HCT116 (cell line): ENCODE measurements at regions not wholly inside any gene's neighbourhood (a gene's known extent, or its start where the extent isn't known, plus 50 kb on each side); places are given as distances from the start of the nearest gene placed in this dataset.

Experiments used
- ATAC-seq: fragments of 200-7000 bp; cut with Tn5 transposase; 2 replicates; pipeline ENCODE4 v1.9.1; 2020; ENCODE audit warnings: mild to moderate bottlenecking, moderate library complexity
- BruUV-seq: library from RNA; stranded (reverse); fragments of 400-500 nt; replicated peaks from 2 replicates; lab custom pipeline; 2021; lab: Mats Ljungman, UMichigan
- CTCF ChIA-PET: fragments of 300-600 bp; sonication (Branson Sonifier 250); formaldehyde crosslinking; loops from one replicate; lab custom pipeline; 2021; ENCODE audit warnings: antibody characterized with exemption; lab: Charles Lee
- POLR2A ChIA-PET: fragments of 300-600, 350-600 bp; sonication (Branson Sonifier 250); formaldehyde crosslinking; loops from one replicate; lab custom pipeline; 2021; ENCODE audit warnings: antibody characterized with exemption; lab: Charles Lee
- RAD21 ChIA-PET, 2 experiments: fragments of 300-600 bp; sonication (Branson Sonifier 250); formaldehyde crosslinking; loops; one replicate each; lab custom pipeline; 2023; ENCODE audit warnings: low total read pairs in 2 of 2; ENCODE audit not compliant: uncharacterized antibody in 2 of 2, unreplicated experiment in 2 of 2, low non-redundant PET in 1 of 2; lab: Charles Lee
- DNase-seq: peaks from one replicate; pipeline ENCODE4 v3.0.0-alpha.2; 2010; ENCODE audit warnings: low read depth, low spot score
- H2AFZ ChIP-seq: fragments of 200-600 bp; shearing (Covaris generic), sonication (generic); 2 replicates; pipeline ENCODE4 v1.6.1; 2017; ENCODE audit warnings: low read depth, mixed run types, mixed read lengths, antibody characterized with exemption, low read length; ENCODE audit not compliant: poor library complexity, severe bottlenecking
- H3K27ac ChIP-seq: 2 replicates; pipeline ENCODE4 v1.5.1; 2012; ENCODE audit warnings: low read depth, low read length
- H3K27me3 ChIP-seq: fragments of 200-600 bp; sonication (generic); 2 replicates; pipeline ENCODE4 v1.6.1; 2016; ENCODE audit warnings: mixed run types, low read length, mixed read lengths; ENCODE audit not compliant: insufficient read depth
- H3K36me3 ChIP-seq, 2 experiments: fragments of 200-500 bp in 1 of 2; fragments of 200-600 bp in 1 of 2; sonication (Bioruptor generic) in 1 of 2; sonication (generic) in 1 of 2; 2 replicates each; pipeline versions ENCODE4 v1.5.1 to v1.6.1; 2014 to 2016; ENCODE audit warnings: low read length in 2 of 2, inconsistent platforms in 1 of 2, mixed read lengths in 1 of 2, mixed run types in 1 of 2; ENCODE audit not compliant: insufficient read depth in 2 of 2, control insufficient read depth in 1 of 2
- H3K4me1 ChIP-seq, 2 experiments: fragments of 200-600 bp in 1 of 2; sonication (generic) in 1 of 2; 2 replicates each; pipeline versions ENCODE4 v1.5.1 to v1.6.1; 2012 to 2017; ENCODE audit warnings: low read length in 2 of 2, inconsistent platforms in 1 of 2, mild to moderate bottlenecking in 1 of 2, mixed read lengths in 1 of 2, mixed run types in 1 of 2, moderate library complexity in 1 of 2; ENCODE audit not compliant: insufficient read depth in 2 of 2, control insufficient read depth in 1 of 2
- H3K4me2 ChIP-seq: fragments of 200-600 bp; sonication (generic); 2 replicates; pipeline ENCODE4 v1.6.1; 2017; ENCODE audit warnings: mixed run types, low read length, mixed read lengths
- H3K4me3 ChIP-seq, 2 experiments: fragments of 200-600 bp in 1 of 2; sonication (generic) in 1 of 2; replicated peaks in 1 of 2; 2 replicates each; pipeline ENCODE4 v1.5.1; 2011 to 2016; ENCODE audit warnings: low read length in 2 of 2, control low read depth in 1 of 2, low read depth in 1 of 2, mild to moderate bottlenecking in 1 of 2, mixed read lengths in 1 of 2, mixed run types in 1 of 2
- H3K79me2 ChIP-seq: fragments of 200-600 bp; sonication (generic); 2 replicates; pipeline ENCODE4 v1.6.1; 2017; ENCODE audit warnings: mild to moderate bottlenecking, mixed run types, low read length, moderate library complexity, mixed read lengths; ENCODE audit not compliant: insufficient read depth
- H3K9ac ChIP-seq: fragments of 200-600 bp; sonication (generic); 2 replicates; pipeline ENCODE4 v1.6.1; 2016; ENCODE audit warnings: low read length, mixed read lengths
- H3K9me2 ChIP-seq: fragments of 200-600 bp; sonication (generic), shearing (Covaris generic); 2 replicates; pipeline ENCODE4 v1.6.1; 2017; ENCODE audit warnings: mixed run types, mild to moderate bottlenecking, moderate library complexity; ENCODE audit not compliant: insufficient read depth
- H3K9me3 ChIP-seq, 2 experiments: fragments of 200-500 bp in 1 of 2; fragments of 200-600 bp in 1 of 2; sonication (Bioruptor generic) in 1 of 2; sonication (generic) in 1 of 2; 2 replicates each; pipeline ENCODE4 v1.6.1; 2014 to 2017; ENCODE audit warnings: low read length in 2 of 2, mixed read lengths in 2 of 2, inconsistent platforms in 1 of 2, low read depth in 1 of 2, mild to moderate bottlenecking in 1 of 2, mixed run types in 1 of 2, moderate library complexity in 1 of 2; ENCODE audit not compliant: control insufficient read depth in 1 of 2, insufficient read depth in 1 of 2
- H4K20me1 ChIP-seq: fragments of 200-600 bp; sonication (generic), shearing (Covaris generic); 2 replicates; pipeline ENCODE4 v1.6.1; 2017; ENCODE audit warnings: mixed run types, mild to moderate bottlenecking, moderate library complexity; ENCODE audit not compliant: insufficient read depth
- CBX3 ChIP-seq: IDR thresholded peaks from 2 replicates; pipeline ENCODE4 v1.6.1; 2012; ENCODE audit warnings: low read depth
- ELF1 ChIP-seq: IDR thresholded peaks from 2 replicates; pipeline ENCODE4 v1.6.1; 2012; ENCODE audit warnings: low read depth, borderline replicate concordance
- FOSL1 ChIP-seq: IDR thresholded peaks from 2 replicates; pipeline ENCODE4 v1.6.1; 2012; ENCODE audit warnings: low read depth
- SP1 ChIP-seq: IDR thresholded peaks from 2 replicates; pipeline ENCODE4 v1.6.1; 2012; ENCODE audit warnings: low read depth
- SRF ChIP-seq: IDR thresholded peaks from 2 replicates; pipeline ENCODE4 v1.6.1; 2012; ENCODE audit warnings: low read depth
- TCF7L2 ChIP-seq: IDR thresholded peaks from 2 replicates; pipeline ENCODE4 v1.7.0; 2011; ENCODE audit warnings: borderline replicate concordance, inconsistent platforms; ENCODE audit not compliant: insufficient read depth, insufficient read length; ENCODE audit errors: extremely low read depth
- ZNF274 ChIP-seq: fragments of 200-500 bp; sonication (Bioruptor generic); IDR thresholded peaks from 2 replicates; pipeline ENCODE4 v1.6.1; 2014; ENCODE audit warnings: mild to moderate bottlenecking, low read depth, low read length, inconsistent platforms
- intact Hi-C: fragments of 100-400 bp; cut with micrococcal nuclease; formaldehyde crosslinking; loops from 2 replicates; pipeline ENCODE4 v1.10.0; 2022
- TF ChIP-seq, protein P1 (sequence below): IDR thresholded peaks from 2 replicates; pipeline ENCODE4 v1.6.1; 2012; ENCODE audit warnings: low read depth

DNA sequence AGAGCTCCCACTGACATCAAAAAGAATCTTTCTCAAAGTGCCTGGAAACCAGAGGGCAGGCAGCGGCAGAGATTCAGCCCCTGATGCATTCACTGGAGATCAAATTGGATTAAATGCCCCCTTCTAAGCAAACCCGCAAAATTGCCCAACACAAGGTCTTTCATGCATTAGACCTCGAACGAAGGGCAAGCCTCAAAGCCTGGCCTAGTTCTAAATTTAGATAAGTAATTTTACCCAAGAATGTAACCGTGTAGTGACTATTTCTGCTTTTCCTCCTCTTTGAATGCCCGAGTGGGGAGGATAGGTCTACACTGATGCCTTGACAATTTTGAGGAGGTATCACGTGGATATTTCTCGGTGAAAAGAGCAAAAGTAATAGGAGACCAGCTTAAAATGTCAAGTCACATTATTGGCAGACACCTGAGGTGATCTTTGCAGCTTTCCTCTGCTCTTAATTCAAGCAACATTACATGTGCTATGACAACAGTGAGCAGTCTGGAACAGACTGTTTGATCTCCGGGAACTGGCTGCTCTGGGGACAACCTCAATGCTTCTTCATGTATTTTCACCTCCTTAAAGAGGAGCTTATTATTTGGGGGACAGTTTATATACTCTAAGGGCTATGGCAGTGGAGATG is 1263.5 kb upstream of the AUTS2 start:
- H3K9ac ChIP-seq = no peak overlapping the region
- H3K79me2 ChIP-seq = no peaks in the 10 kb centered on the region
- no peaks in the 10 kb centered on the region for H4K20me1 ChIP-seq
- BruUV-seq = no TSS peak
- ATAC-seq (no peak), DNase-seq (no peak)
- H3K9me3 ChIP-seq = peaks cover 0 to 16% of the 10 kb centered on the region in 2 experiments; a peak in 2 of 4 replicates
- no peak overlapping the region for H3K4me3 ChIP-seq
- ChIA-PET RAD21 (no interaction called here), POLR2A (no interaction called here), CTCF (no interaction called here)
- intact Hi-C loops = no loop called here
- TF ChIP-seq CBX3 (no peak), ELF1 (no peak), ZNF274 (no peak)
- TF ChIP-seq, protein P1, sequence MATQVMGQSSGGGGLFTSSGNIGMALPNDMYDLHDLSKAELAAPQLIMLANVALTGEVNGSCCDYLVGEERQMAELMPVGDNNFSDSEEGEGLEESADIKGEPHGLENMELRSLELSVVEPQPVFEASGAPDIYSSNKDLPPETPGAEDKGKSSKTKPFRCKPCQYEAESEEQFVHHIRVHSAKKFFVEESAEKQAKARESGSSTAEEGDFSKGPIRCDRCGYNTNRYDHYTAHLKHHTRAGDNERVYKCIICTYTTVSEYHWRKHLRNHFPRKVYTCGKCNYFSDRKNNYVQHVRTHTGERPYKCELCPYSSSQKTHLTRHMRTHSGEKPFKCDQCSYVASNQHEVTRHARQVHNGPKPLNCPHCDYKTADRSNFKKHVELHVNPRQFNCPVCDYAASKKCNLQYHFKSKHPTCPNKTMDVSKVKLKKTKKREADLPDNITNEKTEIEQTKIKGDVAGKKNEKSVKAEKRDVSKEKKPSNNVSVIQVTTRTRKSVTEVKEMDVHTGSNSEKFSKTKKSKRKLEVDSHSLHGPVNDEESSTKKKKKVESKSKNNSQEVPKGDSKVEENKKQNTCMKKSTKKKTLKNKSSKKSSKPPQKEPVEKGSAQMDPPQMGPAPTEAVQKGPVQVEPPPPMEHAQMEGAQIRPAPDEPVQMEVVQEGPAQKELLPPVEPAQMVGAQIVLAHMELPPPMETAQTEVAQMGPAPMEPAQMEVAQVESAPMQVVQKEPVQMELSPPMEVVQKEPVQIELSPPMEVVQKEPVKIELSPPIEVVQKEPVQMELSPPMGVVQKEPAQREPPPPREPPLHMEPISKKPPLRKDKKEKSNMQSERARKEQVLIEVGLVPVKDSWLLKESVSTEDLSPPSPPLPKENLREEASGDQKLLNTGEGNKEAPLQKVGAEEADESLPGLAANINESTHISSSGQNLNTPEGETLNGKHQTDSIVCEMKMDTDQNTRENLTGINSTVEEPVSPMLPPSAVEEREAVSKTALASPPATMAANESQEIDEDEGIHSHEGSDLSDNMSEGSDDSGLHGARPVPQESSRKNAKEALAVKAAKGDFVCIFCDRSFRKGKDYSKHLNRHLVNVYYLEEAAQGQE = no peak
- no peaks in the 10 kb centered on the region for H3K27me3 ChIP-seq
- H3K4me1 ChIP-seq = no peaks in the 10 kb centered on the region
- no peaks in the 10 kb centered on the region for H3K9me2 ChIP-seq
- no peaks in the 10 kb centered on the region for H3K36me3 ChIP-seq
- H3K27ac ChIP-seq = no peak overlapping the region
- H2AFZ ChIP-seq = no peak overlapping the region
- H3K4me2 ChIP-seq = no peak overlapping the region

DNA sequence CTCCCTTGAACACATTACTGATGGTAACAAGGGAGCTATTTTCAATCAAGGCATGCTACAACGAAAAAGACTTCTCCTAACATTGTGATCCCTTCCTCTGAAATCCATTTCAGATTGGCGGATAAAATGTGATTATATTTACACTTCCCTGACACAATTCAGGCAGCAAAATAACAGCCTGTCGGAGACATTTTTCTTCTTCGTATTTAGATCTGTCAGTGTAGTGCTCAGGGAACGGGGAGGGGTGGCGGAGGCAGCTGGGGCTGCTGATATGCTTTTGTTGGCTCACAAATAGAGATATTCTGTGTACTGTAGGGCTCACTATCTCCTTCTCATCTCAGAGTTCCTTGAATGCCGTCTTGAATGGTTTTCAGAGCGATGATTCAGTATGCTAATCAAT is 1261.7 kb upstream of the AUTS2 start:
- intact Hi-C loops = no loop called here
- H3K79me2 ChIP-seq = no peaks in the 10 kb centered on the region
- no peaks in the 10 kb centered on the region for H3K27me3 ChIP-seq
- no peaks in the 10 kb centered on the region for H3K4me1 ChIP-seq
- no peak for TF ChIP-seq ELF1
- TF ChIP-seq TCF7L2 = no peak
- TF ChIP-seq FOSL1 = no peak
- no peak for TF ChIP-seq SRF
- no peak for TF ChIP-seq ZNF274
- no peak for TF ChIP-seq SP1
- TF ChIP-seq CBX3 = no peak
- RAD21 ChIA-PET = no interaction called here
- DNase-seq = no peak
- no peaks in the 10 kb centered on the region for H4K20me1 ChIP-seq
- no peak overlapping the region for H3K9ac ChIP-seq
- ATAC-seq = no peak
- no peak overlapping the region for H3K4me3 ChIP-seq
- POLR2A ChIA-PET = no interaction called here
- H3K27ac ChIP-seq = no peak overlapping the region
- BruUV-seq = no TSS peak
- no peaks in the 10 kb centered on the region for H3K9me2 ChIP-seq
- no peaks in the 10 kb centered on the region for H3K36me3 ChIP-seq
- CTCF ChIA-PET = no interaction called here
- H3K4me2 ChIP-seq = no peak overlapping the region
- H2AFZ ChIP-seq = no peak overlapping the region
- peaks cover 0 to 16% of the 10 kb centered on the region in 2 experiments; a peak in 2 of 4 replicates for H3K9me3 ChIP-seq
